Coronary artery (tissue), 2 donors: ENCODE measurements at regions not wholly inside any gene's neighbourhood (a gene's known extent, or its start where the extent isn't known, plus 50 kb on each side); places are given as distances from the start of the nearest gene placed in this dataset.

Experiments used
- DNase-seq: peaks from one replicate; pipeline ENCODE4 v3.0.0-alpha.2; 2017; ENCODE audit warnings: low spot score
- H3K27ac ChIP-seq, 2 donors: fragments of 200-600 bp; sonication (generic); one replicate each; pipeline ENCODE4 v1.5.1; 2016 to 2019
- H3K4me3 ChIP-seq: fragments of 200-600 bp; sonication (generic); 2 replicates; pipeline ENCODE4 v1.5.1; 2016; ENCODE audit warnings: mild to moderate bottlenecking, moderate library complexity
- CTCF ChIP-seq: fragments of 200-600 bp; sonication (generic); IDR thresholded peaks from one replicate; pipeline ENCODE4 v1.5.1; 2019; ENCODE audit warnings: antibody characterized with exemption

- TF ChIP-seq CTCF: no peak
- no peak overlapping the region for H3K27ac ChIP-seq
- no peak overlapping the region for H3K4me3 ChIP-seq
- DNase-seq: no peak
Measured at GRCh38 chr11:127109796-127110480, 109.4 kb upstream of the KIRREL3 start.

- Histone ChIP-seq H3K27ac (no peak overlapping the region), H3K4me3 (no peak overlapping the region)
- DNase-seq: no peak
- no peak for TF ChIP-seq CTCF
Measured at GRCh38 chr11:127108838-127109237, 108.3 kb upstream of the KIRREL3 start.

GRCh38 chr11:127106938-127107337, 106.4 kb upstream of the KIRREL3 start:
- TF ChIP-seq CTCF: no peak
- no peak for DNase-seq
- no peak overlapping the region for H3K4me3 ChIP-seq
- no peak overlapping the region for H3K27ac ChIP-seq

GRCh38 chr11:127105593-127106541, 105.3 kb upstream of the KIRREL3 start:
- no peak for DNase-seq
- Histone ChIP-seq H3K4me3 (no peak overlapping the region), H3K27ac (no peak overlapping the region)
- TF ChIP-seq CTCF: no peak

- TF ChIP-seq CTCF: no peak
- Histone ChIP-seq H3K27ac (no peak overlapping the region), H3K4me3 (no peak overlapping the region)
- no peak for DNase-seq
Measured at GRCh38 chr11:127103586-127104388, 103.2 kb upstream of the KIRREL3 start.

- DNase-seq: no peak
- TF ChIP-seq CTCF: no peak
- no peak overlapping the region for H3K4me3 ChIP-seq
- no peak overlapping the region for H3K27ac ChIP-seq
Measured at GRCh38 chr11:127098684-127099083, 98.1 kb upstream of the KIRREL3 start.
